ENCODE measurements at regions not wholly inside any gene's neighbourhood (a gene's known extent, or its start where the extent isn't known, plus 50 kb on each side); places are given as distances from the start of the nearest gene placed in this dataset.
A peak's percentile ranks its signal among the peaks of the same experiment; 100 is the strongest.

- Histone ChIP-seq H3K9me3 (no peaks in the 10 kb centered on the region), H3K27ac (no peak overlapping the region), H3K4me3 (no peak overlapping the region), H3K4me1 (no peaks in the 10 kb centered on the region), H3K36me3 (ENCODE audit: insufficient read depth in 1 of 2, low read depth in 1 of 2) (no peaks in the 10 kb centered on the region), H3K27me3 (ENCODE audit: insufficient read depth in 3 of 3, low read length in 2 of 3) (no peaks in the 10 kb centered on the region)
- no peak for ATAC-seq
- TF ChIP-seq CTCF (IDR thresholded peaks at IDR 0.05): no peak
- 87 to 90% (median 87%) methylated on average over 3 of the region's 3 CpGs for WGBS, 3 donors
- DNase-seq: no peak
- intact Hi-C loops (cut with DNase I): no loop called here
Measured at GRCh38 chr2:146850746-146851145, 994.1 kb upstream of the ACVR2A start.

GRCh38 chr2:146847846-146848245, 997.0 kb upstream of the ACVR2A start:
- intact Hi-C loops (cut with DNase I): loop anchor here in 1 of 2 donors (5.0 kb wide), 1 partner anchor 599 kb away; no protein-coding TSS in a partner anchor
- DNase-seq (no peak), ATAC-seq (no peak)
- Histone ChIP-seq H3K4me1 (no peaks in the 10 kb centered on the region), H3K4me3 (no peak overlapping the region), H3K27me3 (ENCODE audit: insufficient read depth in 3 of 3, low read length in 2 of 3) (no peaks in the 10 kb centered on the region), H3K36me3 (ENCODE audit: insufficient read depth in 1 of 2, low read depth in 1 of 2) (no peaks in the 10 kb centered on the region), H3K9me3 (no peaks in the 10 kb centered on the region), H3K27ac (no peak overlapping the region)
- TF ChIP-seq CTCF (IDR thresholded peaks at IDR 0.05): no peak

- H3K27me3 ChIP-seq (ENCODE audit: insufficient read depth in 3 of 3, low read length in 2 of 3): no peaks in the 10 kb centered on the region
- H3K27ac ChIP-seq: no peak overlapping the region
- DNase-seq: no peak
- no peaks in the 10 kb centered on the region for H3K9me3 ChIP-seq
- intact Hi-C loops (cut with DNase I): no loop called here
- no peaks in the 10 kb centered on the region for H3K36me3 ChIP-seq (ENCODE audit: insufficient read depth in 1 of 2, low read depth in 1 of 2)
- WGBS, 3 donors: 77 to 86% (median 81%) methylated on average over 6 of the region's 6 CpGs
- no peak for ATAC-seq
- no peaks in the 10 kb centered on the region for H3K4me1 ChIP-seq
- no peak for TF ChIP-seq CTCF (IDR thresholded peaks at IDR 0.05)
- no peak overlapping the region for H3K4me3 ChIP-seq
Measured at GRCh38 chr2:146844226-146844990, 1000.4 kb upstream of the ACVR2A start.

- ATAC-seq (peak; percentile 81 to 96 (median 92)), DNase-seq (no peak)
- Histone ChIP-seq H3K4me1 (no peaks in the 10 kb centered on the region), H3K9me3 (no peaks in the 10 kb centered on the region), H3K27ac (peak overlapping the region; percentile 73), H3K36me3 (ENCODE audit: insufficient read depth in 1 of 2, low read depth in 1 of 2) (no peaks in the 10 kb centered on the region), H3K4me3 (no peak overlapping the region), H3K27me3 (ENCODE audit: insufficient read depth in 3 of 3, low read length in 2 of 3) (no peaks in the 10 kb centered on the region)
- no peak for TF ChIP-seq CTCF (IDR thresholded peaks at IDR 0.05)
- intact Hi-C loops (cut with DNase I): no loop called here
Measured at GRCh38 chr2:146837857-146838256, 1007.0 kb upstream of the ACVR2A start.

GRCh38 chr2:146826388-146826787, 1018.4 kb upstream of the ACVR2A start:
- Histone ChIP-seq H3K4me3 (no peak overlapping the region), H3K4me1 (no peaks in the 10 kb centered on the region), H3K27ac (no peak overlapping the region), H3K27me3 (ENCODE audit: insufficient read depth in 3 of 3, low read length in 2 of 3) (no peaks in the 10 kb centered on the region), H3K9me3 (no peaks in the 10 kb centered on the region), H3K36me3 (ENCODE audit: insufficient read depth in 1 of 2, low read depth in 1 of 2) (no peaks in the 10 kb centered on the region)
- ATAC-seq (no peak), DNase-seq (no peak)
- no peak for TF ChIP-seq CTCF (IDR thresholded peaks at IDR 0.05)
- intact Hi-C loops (cut with DNase I): no loop called here

Measured in psoas muscle (tissue), 7 donors.